H1 (cell line): ENCODE measurements at regions not wholly inside any gene's neighbourhood (a gene's known extent, or its start where the extent isn't known, plus 50 kb on each side); places are given as distances from the start of the nearest gene placed in this dataset.

Experiments
- EZH2 ChIP-seq: fragments of 200-600 bp; sonication (generic); IDR thresholded peaks from 2 replicates; pipeline ENCODE4 v1.7.1; 2012; ENCODE audit warnings: low read depth, mild to moderate bottlenecking, moderate library complexity, low read length, inconsistent platforms; ENCODE audit not compliant: severe bottlenecking
- TEAD4 ChIP-seq: IDR thresholded peaks from 2 replicates; pipeline ENCODE4 v1.6.1; 2012; ENCODE audit warnings: low read depth, low read length, inconsistent platforms, mixed read lengths
- TF ChIP-seq, protein P1 (sequence below): fragments of 300-600 bp; sonication (generic); IDR thresholded peaks from 2 replicates; pipeline ENCODE4 v1.7.1; 2012; ENCODE audit warnings: low read length, moderate library complexity, mild to moderate bottlenecking, inconsistent platforms; ENCODE audit not compliant: insufficient replicate concordance
- TF ChIP-seq, protein P2 (sequence below), 3 experiments: IDR thresholded peaks; 1 replicate in 2 of 3; 2 replicates in 1 of 3; pipeline versions ENCODE4 v1.5.1 to v1.6.1; 2011; ENCODE audit warnings: low read length in 3 of 3, mild to moderate bottlenecking in 3 of 3, inconsistent platforms in 2 of 3, low read depth in 1 of 3, moderate library complexity in 1 of 3; ENCODE audit not compliant: insufficient read depth in 1 of 3; ENCODE audit errors: control extremely low read depth in 1 of 3

DNA sequence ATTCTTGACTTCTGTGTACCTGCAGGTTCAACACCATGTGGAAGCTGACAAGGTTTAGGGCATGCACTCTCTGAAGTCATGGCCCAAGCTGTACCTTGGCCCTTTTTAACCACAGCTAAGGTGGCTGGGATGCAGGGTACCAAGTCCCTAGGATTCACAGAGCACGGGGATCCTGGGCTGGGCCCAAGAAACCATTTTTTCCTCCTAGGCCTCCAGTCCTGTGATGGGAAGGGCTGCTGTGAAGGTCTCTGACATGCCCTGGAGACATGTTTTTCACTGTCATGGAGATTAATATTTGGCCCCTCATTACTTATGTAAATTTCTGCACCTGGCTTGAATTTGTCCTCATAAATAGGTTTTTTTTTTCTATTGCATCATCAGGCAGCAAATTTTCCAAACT lies 937.5 kb upstream of the ROBO1 start (continued):
- TF ChIP-seq, protein P1, sequence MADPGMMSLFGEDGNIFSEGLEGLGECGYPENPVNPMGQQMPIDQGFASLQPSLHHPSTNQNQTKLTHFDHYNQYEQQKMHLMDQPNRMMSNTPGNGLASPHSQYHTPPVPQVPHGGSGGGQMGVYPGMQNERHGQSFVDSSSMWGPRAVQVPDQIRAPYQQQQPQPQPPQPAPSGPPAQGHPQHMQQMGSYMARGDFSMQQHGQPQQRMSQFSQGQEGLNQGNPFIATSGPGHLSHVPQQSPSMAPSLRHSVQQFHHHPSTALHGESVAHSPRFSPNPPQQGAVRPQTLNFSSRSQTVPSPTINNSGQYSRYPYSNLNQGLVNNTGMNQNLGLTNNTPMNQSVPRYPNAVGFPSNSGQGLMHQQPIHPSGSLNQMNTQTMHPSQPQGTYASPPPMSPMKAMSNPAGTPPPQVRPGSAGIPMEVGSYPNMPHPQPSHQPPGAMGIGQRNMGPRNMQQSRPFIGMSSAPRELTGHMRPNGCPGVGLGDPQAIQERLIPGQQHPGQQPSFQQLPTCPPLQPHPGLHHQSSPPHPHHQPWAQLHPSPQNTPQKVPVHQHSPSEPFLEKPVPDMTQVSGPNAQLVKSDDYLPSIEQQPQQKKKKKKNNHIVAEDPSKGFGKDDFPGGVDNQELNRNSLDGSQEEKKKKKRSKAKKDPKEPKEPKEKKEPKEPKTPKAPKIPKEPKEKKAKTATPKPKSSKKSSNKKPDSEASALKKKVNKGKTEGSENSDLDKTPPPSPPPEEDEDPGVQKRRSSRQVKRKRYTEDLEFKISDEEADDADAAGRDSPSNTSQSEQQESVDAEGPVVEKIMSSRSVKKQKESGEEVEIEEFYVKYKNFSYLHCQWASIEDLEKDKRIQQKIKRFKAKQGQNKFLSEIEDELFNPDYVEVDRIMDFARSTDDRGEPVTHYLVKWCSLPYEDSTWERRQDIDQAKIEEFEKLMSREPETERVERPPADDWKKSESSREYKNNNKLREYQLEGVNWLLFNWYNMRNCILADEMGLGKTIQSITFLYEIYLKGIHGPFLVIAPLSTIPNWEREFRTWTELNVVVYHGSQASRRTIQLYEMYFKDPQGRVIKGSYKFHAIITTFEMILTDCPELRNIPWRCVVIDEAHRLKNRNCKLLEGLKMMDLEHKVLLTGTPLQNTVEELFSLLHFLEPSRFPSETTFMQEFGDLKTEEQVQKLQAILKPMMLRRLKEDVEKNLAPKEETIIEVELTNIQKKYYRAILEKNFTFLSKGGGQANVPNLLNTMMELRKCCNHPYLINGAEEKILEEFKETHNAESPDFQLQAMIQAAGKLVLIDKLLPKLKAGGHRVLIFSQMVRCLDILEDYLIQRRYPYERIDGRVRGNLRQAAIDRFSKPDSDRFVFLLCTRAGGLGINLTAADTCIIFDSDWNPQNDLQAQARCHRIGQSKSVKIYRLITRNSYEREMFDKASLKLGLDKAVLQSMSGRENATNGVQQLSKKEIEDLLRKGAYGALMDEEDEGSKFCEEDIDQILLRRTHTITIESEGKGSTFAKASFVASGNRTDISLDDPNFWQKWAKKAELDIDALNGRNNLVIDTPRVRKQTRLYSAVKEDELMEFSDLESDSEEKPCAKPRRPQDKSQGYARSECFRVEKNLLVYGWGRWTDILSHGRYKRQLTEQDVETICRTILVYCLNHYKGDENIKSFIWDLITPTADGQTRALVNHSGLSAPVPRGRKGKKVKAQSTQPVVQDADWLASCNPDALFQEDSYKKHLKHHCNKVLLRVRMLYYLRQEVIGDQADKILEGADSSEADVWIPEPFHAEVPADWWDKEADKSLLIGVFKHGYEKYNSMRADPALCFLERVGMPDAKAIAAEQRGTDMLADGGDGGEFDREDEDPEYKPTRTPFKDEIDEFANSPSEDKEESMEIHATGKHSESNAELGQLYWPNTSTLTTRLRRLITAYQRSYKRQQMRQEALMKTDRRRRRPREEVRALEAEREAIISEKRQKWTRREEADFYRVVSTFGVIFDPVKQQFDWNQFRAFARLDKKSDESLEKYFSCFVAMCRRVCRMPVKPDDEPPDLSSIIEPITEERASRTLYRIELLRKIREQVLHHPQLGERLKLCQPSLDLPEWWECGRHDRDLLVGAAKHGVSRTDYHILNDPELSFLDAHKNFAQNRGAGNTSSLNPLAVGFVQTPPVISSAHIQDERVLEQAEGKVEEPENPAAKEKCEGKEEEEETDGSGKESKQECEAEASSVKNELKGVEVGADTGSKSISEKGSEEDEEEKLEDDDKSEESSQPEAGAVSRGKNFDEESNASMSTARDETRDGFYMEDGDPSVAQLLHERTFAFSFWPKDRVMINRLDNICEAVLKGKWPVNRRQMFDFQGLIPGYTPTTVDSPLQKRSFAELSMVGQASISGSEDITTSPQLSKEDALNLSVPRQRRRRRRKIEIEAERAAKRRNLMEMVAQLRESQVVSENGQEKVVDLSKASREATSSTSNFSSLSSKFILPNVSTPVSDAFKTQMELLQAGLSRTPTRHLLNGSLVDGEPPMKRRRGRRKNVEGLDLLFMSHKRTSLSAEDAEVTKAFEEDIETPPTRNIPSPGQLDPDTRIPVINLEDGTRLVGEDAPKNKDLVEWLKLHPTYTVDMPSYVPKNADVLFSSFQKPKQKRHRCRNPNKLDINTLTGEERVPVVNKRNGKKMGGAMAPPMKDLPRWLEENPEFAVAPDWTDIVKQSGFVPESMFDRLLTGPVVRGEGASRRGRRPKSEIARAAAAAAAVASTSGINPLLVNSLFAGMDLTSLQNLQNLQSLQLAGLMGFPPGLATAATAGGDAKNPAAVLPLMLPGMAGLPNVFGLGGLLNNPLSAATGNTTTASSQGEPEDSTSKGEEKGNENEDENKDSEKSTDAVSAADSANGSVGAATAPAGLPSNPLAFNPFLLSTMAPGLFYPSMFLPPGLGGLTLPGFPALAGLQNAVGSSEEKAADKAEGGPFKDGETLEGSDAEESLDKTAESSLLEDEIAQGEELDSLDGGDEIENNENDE: no peak
- TF ChIP-seq TEAD4 (no peak), EZH2 (no peak)
- TF ChIP-seq, protein P2, sequence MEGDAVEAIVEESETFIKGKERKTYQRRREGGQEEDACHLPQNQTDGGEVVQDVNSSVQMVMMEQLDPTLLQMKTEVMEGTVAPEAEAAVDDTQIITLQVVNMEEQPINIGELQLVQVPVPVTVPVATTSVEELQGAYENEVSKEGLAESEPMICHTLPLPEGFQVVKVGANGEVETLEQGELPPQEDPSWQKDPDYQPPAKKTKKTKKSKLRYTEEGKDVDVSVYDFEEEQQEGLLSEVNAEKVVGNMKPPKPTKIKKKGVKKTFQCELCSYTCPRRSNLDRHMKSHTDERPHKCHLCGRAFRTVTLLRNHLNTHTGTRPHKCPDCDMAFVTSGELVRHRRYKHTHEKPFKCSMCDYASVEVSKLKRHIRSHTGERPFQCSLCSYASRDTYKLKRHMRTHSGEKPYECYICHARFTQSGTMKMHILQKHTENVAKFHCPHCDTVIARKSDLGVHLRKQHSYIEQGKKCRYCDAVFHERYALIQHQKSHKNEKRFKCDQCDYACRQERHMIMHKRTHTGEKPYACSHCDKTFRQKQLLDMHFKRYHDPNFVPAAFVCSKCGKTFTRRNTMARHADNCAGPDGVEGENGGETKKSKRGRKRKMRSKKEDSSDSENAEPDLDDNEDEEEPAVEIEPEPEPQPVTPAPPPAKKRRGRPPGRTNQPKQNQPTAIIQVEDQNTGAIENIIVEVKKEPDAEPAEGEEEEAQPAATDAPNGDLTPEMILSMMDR (IDR thresholded peaks at IDR 0.05; ENCODE audit: control extremely low read depth in 1 of 3, insufficient read depth in 1 of 3, low read depth in 1 of 3, low read length in 3 of 3): no peak
- TF ChIP-seq, all 59 proteins: peak for 0
